ENCODE measurements at regions not wholly inside any gene's neighbourhood (a gene's known extent, or its start where the extent isn't known, plus 50 kb on each side); places are given as distances from the start of the nearest gene placed in this dataset.

DNA sequence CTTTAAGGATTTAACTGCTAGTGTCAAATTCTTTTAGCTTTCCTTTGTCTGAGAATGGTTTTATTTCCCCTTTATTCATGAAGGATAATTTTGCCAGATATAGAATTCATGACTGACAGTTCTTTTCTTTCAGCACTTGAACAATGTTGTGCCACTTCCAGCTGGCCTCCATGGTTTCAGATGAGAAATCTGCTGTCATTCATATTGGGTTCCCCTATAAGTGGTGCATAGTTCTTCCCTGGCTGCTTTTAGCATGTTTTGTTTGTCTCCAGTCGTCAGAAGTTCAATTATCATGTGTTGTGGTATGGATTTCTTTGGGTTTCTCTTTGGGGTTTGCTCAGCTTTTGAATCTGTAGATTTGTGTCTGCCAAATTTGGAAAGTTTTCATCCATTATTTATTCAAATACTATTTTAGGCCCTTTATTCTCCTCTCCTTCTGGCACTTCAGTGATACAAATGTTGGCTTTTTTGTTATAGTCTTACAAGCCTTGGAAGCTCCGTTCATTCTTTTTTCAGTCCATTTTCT is 76.3 kb upstream of the TGM3 start:
- Histone ChIP-seq H3K9me3 (ENCODE audit: control insufficient read depth in 1 of 2, insufficient read depth in 1 of 2, low read length in 2 of 2) (peaks cover 0 to 5% of the 10 kb centered on the region in 2 experiments), H3K27me3 (ENCODE audit: control insufficient read depth in 1 of 2, insufficient read depth in 2 of 2, low read length in 2 of 2) (no peaks in the 10 kb centered on the region), H3K4me1 (ENCODE audit: insufficient read depth, low read length) (peaks cover 3% of the 10 kb centered on the region), H3K27ac (ENCODE audit: low read depth in 1 of 2, low read length in 2 of 2) (no peak overlapping the region), H3K36me3 (ENCODE audit: insufficient read depth, low read length) (no peaks in the 10 kb centered on the region), H3K4me3 (ENCODE audit: low read length) (no peak overlapping the region)
- ChIA-PET POLR2A (no interaction called here), CTCF (no interaction called here)
- Mint-ChIP-seq H3K4me3 (no peak overlapping the region), H3K36me3 (ENCODE audit: low read depth) (no peaks in the 10 kb centered on the region), H3K27ac (no peak overlapping the region), H3K27me3 (no peaks in the 10 kb centered on the region), H3K4me1 (ENCODE audit: low read depth) (peaks cover 14% of the 10 kb centered on the region), H3K9me3 (peaks cover 6% of the 10 kb centered on the region)
- no peak for DNase-seq
- intact Hi-C loops (cut with DNase I, micrococcal nuclease), result no loop called here
- TF ChIP-seq, protein P1, sequence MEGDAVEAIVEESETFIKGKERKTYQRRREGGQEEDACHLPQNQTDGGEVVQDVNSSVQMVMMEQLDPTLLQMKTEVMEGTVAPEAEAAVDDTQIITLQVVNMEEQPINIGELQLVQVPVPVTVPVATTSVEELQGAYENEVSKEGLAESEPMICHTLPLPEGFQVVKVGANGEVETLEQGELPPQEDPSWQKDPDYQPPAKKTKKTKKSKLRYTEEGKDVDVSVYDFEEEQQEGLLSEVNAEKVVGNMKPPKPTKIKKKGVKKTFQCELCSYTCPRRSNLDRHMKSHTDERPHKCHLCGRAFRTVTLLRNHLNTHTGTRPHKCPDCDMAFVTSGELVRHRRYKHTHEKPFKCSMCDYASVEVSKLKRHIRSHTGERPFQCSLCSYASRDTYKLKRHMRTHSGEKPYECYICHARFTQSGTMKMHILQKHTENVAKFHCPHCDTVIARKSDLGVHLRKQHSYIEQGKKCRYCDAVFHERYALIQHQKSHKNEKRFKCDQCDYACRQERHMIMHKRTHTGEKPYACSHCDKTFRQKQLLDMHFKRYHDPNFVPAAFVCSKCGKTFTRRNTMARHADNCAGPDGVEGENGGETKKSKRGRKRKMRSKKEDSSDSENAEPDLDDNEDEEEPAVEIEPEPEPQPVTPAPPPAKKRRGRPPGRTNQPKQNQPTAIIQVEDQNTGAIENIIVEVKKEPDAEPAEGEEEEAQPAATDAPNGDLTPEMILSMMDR (IDR thresholded peaks at IDR 0.05), result no peak
- ATAC-seq (ENCODE audit: poor library complexity), result no peak

DNA sequence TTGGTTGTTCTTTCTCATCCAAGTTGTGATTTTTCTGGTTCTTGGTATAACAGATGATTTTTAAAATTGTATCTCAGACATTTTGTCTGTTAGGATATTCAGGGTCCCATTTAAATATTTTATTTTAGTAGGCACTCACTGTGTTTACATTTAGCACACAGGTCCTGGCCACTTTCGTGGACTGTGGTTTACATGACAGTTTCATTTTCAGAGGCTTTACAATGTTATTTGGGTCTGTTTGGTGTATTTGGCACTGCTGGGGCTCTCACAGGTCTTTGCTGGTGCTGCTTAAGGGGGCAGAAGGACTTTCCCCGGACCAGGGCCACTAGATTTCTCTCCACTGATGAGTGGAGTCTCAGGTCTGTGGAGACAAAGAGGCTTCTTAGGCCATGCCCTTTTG is 75.5 kb upstream of the TGM3 start:
- H3K36me3 ChIP-seq (ENCODE audit: insufficient read depth, low read length), result no peaks in the 10 kb centered on the region
- ATAC-seq (ENCODE audit: poor library complexity) (no peak), DNase-seq (no peak)
- TF ChIP-seq, protein P1 (IDR thresholded peaks at IDR 0.05), result no peak
- Mint-ChIP-seq H3K36me3 (ENCODE audit: low read depth) (no peaks in the 10 kb centered on the region), H3K27me3 (no peaks in the 10 kb centered on the region), H3K4me3 (no peak overlapping the region), H3K9me3 (peaks cover 6% of the 10 kb centered on the region), H3K27ac (no peak overlapping the region), H3K4me1 (ENCODE audit: low read depth) (peaks cover 14% of the 10 kb centered on the region)
- peaks cover 0 to 5% of the 10 kb centered on the region in 2 experiments for H3K9me3 ChIP-seq (ENCODE audit: control insufficient read depth in 1 of 2, insufficient read depth in 1 of 2, low read length in 2 of 2)
- intact Hi-C loops (cut with DNase I, micrococcal nuclease), result no loop called here
- ChIA-PET POLR2A (no interaction called here), CTCF (no interaction called here)
- no peak overlapping the region for H3K27ac ChIP-seq (ENCODE audit: low read depth in 1 of 2, low read length in 2 of 2)
- no peak overlapping the region for H3K4me3 ChIP-seq (ENCODE audit: low read length)
- H3K27me3 ChIP-seq (ENCODE audit: control insufficient read depth in 1 of 2, insufficient read depth in 2 of 2, low read length in 2 of 2), result no peaks in the 10 kb centered on the region
- H3K4me1 ChIP-seq (ENCODE audit: insufficient read depth, low read length), result peaks cover 3% of the 10 kb centered on the region

- Mint-ChIP-seq H3K27ac (no peak overlapping the region), H3K9me3 (peaks cover 6% of the 10 kb centered on the region), H3K27me3 (no peaks in the 10 kb centered on the region), H3K4me1 (ENCODE audit: low read depth) (peaks cover 14% of the 10 kb centered on the region), H3K4me3 (no peak overlapping the region), H3K36me3 (ENCODE audit: low read depth) (no peaks in the 10 kb centered on the region)
- H3K9me3 ChIP-seq (ENCODE audit: control insufficient read depth in 1 of 2, insufficient read depth in 1 of 2, low read length in 2 of 2), result peaks cover 0 to 5% of the 10 kb centered on the region in 2 experiments
- H3K27ac ChIP-seq (ENCODE audit: low read depth in 1 of 2, low read length in 2 of 2), result no peak overlapping the region
- TF ChIP-seq, protein P1 (IDR thresholded peaks at IDR 0.05), result no peak
- H3K4me3 ChIP-seq (ENCODE audit: low read length), result no peak overlapping the region
- peaks cover 3% of the 10 kb centered on the region for H3K4me1 ChIP-seq (ENCODE audit: insufficient read depth, low read length)
- POLR2A ChIA-PET, result interaction anchor here (0.6 kb wide), 1 partner anchor 196 kb away, joined by 3 read pairs; no protein-coding TSS in a partner anchor
- CTCF ChIA-PET, result no interaction called here
- no peaks in the 10 kb centered on the region for H3K36me3 ChIP-seq (ENCODE audit: insufficient read depth, low read length)
- ATAC-seq (ENCODE audit: poor library complexity), result no peak
- DNase-seq, result no peak
- intact Hi-C loops (cut with DNase I, micrococcal nuclease), result no loop called here
- no peaks in the 10 kb centered on the region for H3K27me3 ChIP-seq (ENCODE audit: control insufficient read depth in 1 of 2, insufficient read depth in 2 of 2, low read length in 2 of 2)
These were observed 73.9 kb upstream of the TGM3 start for GRCh38 chr20:2221921-2222320.

Measured in CD4-positive, alpha-beta T cell (primary cell).